NCI-H510A treated with DMSO at 0.1 percent for 48 hours (cell line): ENCODE measurements at regions not wholly inside any gene's neighbourhood (a gene's known extent, or its start where the extent isn't known, plus 50 kb on each side); places are given as distances from the start of the nearest gene placed in this dataset.

Source experiments
- DNase-seq: peaks from one replicate; lab custom pipeline; 2025; lab: John Stamatoyannopoulos, UW

DNA sequence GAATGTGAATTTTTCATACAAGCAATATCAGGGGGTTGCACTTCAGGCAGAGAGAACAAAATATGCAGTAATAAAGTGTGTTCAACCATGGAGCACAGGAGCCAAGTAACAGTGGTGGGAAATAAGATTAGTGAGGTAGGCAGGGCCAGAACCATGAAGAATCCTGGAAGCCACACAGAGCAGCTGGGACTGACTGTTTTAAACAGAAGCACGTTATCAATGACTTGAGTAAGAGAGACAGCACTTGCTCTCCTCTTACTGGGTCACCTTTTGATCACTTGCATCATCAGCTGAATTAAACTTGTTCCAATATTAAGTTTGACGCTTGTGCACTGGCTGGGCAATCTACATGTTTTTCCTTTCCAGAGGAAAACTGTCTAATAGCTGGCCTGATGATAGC lies 238.5 kb downstream of the TBX18 start:
- DNase-seq: no peak

DNA sequence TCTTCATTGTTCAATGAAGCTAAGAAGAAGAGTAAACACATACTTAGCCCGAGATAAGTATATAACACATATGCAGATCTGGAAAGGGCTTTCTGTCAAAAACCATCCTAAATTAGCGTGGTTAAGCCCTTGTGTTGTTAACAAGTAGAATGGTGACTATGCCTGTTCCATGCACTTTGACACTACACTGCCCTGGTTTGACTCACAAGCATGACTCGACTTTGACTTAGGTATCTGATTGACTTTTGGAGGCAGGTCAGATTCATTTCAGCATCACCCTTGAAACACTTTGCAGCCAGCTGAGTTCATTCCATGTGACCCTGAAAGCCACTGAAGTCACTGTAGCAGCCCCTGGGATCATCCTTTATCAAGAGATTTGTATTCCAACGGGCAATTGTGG lies 239.8 kb downstream of the TBX18 start:
- DNase-seq: no peak

DNA sequence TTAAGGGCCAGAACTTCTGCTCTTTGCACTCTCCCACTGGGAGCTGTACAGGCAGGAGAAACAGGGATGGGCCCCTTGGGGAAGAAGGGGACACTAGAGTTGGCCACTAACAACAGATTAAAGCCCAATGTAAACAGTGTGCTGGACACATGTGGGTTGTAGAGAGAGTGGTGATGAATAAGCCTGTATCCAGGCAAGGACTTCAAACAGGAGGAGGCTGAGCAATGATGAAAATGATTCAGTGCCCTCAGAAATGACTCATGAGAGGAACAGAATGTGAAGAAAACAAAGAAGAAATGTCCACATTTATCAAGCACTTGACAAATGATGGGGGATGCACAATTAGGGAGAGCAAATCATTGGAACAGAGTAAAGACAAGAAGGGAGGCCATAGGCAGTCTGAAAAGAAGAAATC lies 242.3 kb downstream of the TBX18 start:
- no peak for DNase-seq

DNA sequence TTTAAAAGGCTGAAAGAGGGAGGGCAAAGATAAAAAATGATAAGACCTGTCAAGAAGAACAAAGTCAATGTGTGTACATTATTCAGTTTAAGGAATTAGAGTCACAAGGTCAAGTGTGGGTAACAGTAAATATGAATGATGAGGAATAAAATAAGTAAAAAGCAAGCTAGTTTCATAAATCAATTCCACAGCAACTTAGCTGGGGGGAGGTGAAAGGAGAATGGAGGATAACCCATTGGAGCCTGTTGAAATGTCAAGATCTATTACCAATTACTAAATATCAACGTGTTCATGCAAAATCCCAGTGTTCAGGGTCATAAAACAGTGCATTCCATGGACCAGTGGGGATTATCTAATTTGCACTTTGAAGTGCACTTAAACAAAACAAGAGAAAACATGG lies 242.9 kb downstream of the TBX18 start:
- no peak for DNase-seq

DNA sequence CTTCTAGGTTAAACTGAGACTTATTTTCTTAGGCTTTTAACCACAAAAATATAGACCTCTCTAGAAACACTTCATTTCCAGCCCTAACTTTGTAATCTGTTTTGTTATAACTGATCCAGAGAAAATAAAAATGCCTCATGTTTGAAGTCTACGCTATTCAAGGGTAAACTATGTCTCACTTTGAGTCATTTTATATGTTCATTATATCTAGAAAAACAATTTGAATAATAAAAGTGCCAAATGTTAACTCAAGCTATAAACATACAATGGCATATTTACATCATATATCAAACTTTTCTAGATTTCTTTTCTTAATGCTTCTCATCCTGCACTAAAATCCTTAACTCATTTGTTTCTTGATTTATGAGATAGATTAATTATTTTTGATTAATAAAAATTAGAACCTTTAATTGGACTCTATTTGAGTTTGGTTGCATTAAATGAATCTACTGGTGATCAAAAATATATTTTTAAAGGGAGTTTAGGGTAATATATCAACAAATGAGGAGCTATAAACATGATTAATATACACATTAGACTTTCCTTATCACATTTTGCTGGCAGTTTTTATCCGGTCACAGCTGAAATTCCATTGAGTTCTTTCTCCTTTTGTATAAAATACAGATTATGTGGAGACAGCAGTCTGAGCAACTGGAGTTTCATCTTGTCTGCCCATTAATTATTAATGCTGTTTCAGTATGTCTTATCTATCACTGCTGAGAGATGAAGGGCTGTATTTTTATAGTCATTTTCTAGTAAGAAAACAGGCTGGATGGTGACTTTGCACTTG lies 246.5 kb downstream of the TBX18 start:
- DNase-seq: no peak

DNA sequence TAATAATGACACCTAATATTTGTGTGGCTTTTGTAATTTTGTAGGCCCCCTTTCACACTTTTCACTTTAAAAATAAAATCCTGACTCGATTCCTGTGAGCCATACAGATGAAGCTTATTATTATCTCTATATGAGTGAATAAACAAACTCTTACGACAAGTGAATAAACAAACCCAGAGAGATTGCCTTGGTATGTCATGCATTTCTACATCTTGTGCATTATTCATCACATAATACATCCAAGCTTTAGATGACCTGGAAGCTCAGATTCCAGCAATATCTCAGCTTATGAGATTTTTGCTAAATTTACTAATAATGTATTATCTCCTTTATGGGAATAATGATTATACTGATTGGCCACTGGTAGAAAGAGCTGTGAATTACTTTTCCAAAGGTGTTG lies 248.2 kb downstream of the TBX18 start:
- no peak for DNase-seq

DNA sequence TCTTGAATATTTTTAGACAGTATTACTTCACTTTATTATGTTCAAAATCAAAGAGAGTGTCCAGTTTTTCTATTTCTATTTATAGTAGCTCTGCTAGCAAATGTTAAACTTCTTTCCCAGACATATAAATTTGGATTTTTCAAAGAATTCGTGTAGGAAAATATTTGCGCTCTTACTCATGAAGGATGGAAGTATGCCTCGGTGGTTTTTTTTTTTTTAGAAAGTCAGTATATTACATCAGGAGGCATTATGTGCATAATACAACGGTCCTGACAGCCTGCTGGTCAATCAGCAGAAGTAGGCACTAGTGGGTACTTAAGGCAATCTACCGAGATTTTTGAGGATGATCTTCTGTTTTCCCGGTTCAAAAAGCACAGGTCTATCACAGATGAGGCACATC lies 249.3 kb downstream of the TBX18 start:
- DNase-seq: no peak

DNA sequence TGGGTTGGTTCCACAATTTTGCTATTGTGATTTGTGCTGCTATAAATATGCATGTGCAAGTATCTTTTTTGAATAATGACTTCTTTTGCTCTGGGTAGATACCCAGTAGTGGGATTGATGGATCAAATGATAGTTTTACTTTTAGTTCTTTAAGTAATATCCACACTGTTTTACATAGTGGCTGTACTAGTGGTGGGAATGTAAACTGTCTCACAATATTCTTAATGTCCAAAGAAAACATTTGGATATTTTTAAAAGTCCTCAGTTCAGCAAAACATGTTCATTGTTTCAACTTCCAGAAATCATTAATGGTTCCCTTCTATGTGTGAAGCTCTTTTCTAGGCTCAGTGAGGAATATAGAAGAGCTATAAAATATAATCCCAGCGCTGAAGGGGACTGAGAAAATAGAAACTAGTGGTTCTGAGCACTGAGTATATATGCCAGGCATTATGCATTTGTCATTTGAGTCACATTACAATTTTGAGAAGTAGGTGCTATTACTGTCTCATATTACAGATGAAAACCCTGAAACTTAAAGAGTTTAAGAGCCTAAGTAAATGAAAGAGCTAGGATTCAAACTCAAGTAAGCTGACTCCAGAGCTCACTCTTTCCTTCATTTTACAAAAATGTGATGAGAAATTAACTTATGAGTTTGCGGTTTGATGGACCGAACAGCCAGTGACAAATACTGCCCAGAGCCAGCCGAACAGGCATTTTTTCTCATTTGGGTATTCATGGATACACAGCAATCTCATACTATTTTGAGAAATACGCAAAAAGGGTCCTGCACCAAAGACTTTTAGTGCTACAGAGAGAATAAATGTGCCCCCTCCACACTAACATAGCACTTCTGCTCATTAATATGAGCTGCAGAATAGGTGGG lies 250.1 kb downstream of the TBX18 start:
- no peak for DNase-seq

DNA sequence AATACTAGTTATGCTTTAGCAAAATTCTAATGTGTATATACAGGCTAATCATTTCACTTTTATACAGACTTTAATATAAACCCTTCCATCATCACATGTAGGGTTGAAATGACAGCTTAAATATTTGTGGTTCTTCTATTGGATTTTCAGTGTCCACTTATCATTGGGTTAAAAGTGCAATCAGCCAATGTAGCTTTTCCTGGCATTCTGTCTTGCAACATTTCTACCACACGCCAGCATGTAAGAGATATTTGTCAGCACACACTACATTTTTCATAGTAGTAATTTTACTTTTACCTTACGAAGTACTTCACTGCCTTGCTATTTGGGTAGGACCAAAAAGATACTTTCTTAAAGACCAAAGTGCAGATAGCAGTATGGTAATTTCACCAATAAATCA lies 252.0 kb downstream of the TBX18 start:
- DNase-seq: no peak

DNA sequence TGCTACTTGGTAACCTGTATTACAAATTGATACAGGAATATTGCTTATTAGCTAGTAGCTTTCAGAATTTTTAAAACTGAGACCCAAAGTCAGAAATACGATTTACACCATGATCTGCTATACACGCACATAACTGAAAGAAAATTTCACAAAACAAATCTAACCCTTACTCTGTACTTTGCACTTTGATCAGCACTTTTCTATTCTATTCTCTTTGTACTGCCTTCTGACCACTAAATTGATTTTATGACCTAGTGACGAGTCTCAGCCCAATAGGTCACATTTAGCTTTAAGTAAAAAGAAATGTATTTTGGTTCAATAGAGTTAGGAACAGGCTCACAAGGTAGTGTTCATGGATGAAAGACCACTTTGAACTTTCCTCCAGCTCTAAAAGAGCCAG lies 252.5 kb downstream of the TBX18 start:
- no peak for DNase-seq

DNA sequence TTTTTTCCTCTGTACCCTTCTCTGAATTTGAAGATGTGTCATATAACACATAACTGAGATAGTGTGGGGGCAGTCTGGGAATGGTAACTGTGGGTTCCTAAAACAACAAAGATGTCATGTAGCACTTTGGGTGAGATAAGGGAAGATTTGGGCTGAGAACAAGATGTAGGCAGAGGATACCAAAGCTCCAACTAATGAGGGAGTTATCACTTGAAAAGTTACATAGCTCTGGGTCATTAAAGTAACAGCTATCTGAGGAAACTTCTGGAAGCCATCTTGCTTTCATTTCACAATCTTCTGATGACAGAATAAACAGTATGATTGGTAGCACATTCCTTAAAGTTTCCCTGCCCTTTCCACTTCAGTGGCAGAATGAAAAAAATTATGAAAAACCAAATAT lies 255.4 kb downstream of the TBX18 start:
- DNase-seq: no peak

DNA sequence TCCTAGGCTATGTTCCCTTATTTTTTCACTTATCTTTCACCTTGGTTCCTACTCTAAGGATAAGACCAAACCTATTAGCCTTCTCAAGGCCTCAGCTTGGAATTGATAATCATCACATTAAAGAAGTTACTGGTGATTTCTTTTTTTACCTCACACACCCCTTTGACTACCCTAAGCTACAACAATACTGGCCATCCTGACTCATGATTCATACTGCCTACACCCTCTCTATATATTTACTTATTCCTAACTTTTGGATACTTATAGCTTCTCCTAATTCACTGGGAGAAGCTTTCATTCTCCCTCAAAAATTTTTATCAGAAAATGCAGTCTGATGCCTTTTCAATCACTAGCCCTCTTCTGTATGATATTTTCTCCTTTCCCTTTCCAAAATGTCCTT lies 256.1 kb downstream of the TBX18 start:
- no peak for DNase-seq

DNA sequence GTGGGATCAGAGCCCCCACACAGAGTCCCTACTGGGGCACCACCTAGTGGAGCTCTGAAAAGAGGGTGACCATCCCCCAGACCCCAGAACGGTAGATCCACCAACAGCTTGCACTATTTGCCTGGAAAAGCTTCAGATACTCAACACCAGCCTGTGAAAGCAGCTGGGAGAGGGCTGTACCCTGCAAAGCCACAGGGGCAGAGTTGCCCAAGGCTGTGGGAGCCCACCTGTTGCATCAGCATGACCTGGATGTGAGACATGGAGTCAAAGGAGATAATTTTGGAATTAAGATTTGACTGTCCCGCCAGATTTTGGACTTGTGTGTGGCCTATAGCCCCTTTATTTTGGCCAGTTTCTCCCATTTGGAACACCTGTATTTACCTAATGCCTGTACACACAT lies 260.4 kb downstream of the TBX18 start:
- DNase-seq: no peak

DNA sequence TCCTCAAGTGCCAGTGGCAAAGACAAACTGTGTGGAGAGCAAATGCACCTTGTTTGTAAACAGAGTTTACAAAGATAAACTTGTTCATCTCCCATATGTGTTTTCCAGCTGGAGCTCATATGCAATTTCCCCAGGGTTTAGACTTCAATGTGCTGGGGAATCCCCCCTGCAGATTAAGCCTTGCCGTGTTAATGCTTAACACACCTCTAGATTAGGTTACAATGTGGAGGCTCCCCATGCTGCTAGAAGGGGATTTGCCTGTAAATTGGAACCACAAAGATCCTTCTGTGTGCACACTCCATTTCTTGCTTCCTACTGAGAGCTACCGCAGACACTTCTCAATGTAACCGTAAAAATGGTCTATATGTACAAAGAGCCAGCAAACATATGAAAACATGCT lies 263.1 kb downstream of the TBX18 start:
- DNase-seq: no peak

DNA sequence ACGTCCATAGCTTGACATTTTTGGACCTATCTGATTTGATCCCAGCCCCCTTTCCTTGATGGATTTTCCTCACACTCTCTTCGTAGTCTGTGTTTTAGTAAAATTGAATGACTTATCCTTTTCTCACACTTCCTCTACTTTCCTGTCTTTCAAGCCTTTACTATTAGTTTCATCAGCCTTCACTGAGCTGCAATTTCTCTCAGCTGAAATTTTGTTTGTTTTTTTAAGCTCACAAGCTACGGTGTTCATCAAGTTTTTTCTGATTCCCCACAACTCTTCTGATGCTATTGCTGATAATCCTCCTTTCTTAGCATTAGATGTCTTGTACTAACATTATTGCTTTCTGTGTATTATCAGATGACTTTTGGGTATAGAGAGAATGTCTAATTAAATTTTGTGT lies 263.7 kb downstream of the TBX18 start:
- DNase-seq: no peak

DNA sequence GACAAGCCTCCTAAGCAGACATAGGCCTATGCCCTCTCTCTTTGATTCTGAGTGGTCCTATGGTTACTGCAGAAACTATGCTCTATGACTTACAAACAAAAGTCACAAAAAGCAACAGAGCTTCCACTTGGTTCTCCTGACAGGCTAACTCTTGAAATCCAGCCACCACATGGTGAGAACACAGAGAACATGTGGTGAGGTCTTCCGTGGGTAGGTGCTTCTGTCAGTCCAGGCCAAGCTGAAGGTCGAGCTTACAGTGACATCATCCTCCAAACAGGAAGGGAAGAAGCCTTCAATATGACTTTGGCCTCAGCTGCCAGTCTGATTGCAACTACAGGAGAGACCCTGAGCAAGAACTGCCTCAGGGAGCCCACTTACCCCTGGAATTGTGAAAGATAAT lies 265.5 kb downstream of the TBX18 start:
- no peak for DNase-seq

DNA sequence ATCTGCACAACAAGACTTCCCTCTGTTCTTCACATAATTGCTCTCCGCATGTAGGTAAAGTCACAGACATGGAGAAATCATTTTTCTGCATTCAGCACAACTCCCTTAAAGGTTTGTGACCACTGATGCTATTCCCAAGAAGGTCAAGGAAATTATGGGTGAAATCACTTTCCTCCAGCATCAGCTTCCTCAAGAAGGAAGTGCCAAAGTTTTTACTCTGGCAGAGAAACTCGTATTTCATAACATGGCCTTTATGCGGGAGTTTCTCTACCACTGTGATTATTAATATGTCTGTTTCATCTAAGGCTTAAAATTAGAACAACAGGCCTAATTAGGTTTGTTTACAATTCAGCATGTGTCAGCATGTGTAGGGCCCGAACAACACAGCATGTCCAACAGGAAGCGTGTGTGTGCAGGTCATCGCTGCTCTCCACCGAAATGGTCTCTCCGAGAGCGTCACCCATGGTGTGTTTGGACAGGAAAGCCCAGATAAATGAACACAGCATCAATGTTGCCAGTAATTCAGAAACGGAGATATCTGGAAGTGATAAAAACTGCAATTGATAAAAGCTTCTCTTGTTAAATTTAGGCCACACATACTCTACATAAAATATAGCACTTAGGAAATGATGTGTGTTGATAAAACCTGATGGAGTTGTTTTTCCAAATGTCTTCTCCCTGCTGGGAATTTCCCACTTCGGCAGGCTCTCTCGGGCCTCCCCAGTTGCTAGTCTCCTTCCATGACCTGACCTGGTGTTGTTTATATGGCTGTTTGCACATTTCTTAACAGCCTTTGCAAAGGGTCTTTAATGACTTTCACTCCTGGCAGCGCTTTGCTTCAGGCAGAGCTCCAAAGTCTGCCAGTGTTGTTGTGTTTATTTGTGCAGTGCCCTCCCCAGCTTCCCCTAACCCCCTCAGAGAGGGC lies 265.1 kb upstream of the CEP162 start:
- no peak for DNase-seq

DNA sequence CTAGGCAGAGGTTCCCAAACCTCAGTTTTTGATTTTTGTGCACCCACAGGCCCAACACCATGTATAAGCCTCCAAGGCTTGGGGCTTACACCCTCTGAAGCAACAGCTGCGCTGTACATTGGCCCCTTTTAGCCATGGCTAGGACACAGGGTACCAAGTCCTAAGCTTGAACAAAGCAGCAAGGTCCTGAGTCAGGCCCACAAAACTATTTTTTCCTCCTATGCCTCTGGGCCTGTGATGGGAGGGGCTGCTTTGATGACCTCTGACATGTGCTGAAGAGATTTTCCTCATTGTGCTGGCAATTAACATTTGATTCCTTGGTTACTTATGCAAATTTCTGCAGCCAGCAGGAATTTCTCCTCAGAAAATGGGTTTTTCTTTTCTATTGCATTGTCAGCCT lies 262.2 kb upstream of the CEP162 start:
- DNase-seq: no peak

DNA sequence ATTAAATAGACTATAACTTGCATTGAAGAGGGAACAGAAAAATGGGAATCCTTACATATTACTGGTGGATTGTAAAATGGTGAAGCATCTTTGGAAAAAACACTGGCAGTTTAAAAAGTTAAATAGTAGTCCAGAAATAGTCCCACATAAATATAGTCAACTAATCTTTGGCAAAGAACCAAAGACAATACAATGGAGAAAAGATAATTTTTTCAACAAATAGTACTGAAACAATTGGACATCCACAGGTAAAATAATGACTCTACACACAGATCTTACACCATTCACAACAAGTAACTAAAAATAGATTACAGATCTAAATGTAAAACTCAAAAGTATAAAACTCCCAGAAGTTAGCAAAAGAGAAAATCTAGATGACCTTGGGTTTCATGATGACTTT lies 259.1 kb upstream of the CEP162 start:
- DNase-seq: no peak

DNA sequence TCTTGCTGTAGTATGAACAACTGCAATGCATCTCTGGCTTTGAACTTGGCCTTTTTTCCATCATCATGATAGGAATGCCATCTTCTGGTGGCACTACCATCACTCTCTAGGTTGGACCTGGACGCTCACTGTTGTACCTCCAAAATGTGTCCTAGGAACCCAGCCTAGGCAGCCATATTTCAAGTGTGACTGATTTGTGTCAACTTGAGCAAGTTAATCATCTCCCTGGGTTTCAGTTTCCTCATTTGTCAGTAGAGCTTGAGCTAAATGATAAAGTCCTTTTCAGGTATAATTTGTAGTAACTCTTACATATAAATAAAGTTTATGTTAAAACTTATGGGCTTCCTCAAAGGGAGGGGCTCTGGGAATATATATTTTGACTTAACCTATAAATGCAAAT lies 241.7 kb upstream of the CEP162 start:
- no peak for DNase-seq

DNA sequence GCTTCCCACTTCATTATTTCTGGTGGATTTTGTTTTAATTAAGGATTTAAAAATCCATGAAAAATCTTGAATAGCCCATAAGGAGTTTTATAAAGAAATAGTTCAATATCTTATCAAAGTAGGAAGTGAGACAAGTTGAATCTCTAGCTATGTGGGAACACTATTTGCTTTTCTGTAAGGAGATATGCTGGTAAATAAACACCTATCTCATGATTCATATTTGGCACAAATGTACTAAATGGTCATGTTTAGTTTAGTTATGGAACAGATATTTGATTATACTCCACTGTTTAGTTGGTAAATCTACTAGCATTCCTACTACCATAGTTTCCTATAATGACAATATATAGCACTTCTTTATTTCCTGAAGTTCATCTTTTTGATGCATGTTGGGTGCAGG lies 239.9 kb upstream of the CEP162 start:
- DNase-seq: no peak

DNA sequence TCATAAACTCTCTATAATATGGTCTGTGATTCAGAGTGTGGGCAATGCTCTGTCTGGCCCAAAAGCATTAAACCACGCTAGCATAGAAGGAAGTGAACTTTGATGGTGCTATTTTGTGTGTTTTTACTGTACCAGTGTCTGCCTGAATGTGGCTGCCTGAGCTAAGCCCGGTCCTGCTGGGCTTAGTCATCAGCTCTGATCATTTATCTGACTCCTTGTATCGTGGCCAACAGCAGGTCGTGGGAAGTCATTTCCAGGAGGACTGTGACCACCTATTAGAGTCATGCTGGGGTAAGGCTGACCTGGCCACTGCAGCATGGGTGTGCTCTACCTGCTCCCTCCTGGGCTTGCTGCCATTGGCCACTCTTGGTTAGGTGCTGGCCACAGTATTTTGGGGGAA lies 239.1 kb upstream of the CEP162 start:
- no peak for DNase-seq
